ENCODE measurements at regions not wholly inside any gene's neighbourhood (a gene's known extent, or its start where the extent isn't known, plus 50 kb on each side); places are given as distances from the start of the nearest gene placed in this dataset.
"Not testable (repeated sequence)": the region's sequence is repeated elsewhere in the genome, so short reads cannot be mapped to it uniquely, and the experiment has no call there.

GRCh38 chr11:38640854-38641253 lies 2042.8 kb upstream of the RAG2 start:
- H3F3A ChIP-seq (ENCODE audit: insufficient read depth) = no peaks in the 10 kb centered on the region
- no peaks in the 10 kb centered on the region for H3K9me2 ChIP-seq (ENCODE audit: insufficient read depth)
- H3K36me3 ChIP-seq (ENCODE audit: low read depth) = no peaks in the 10 kb centered on the region
- no peak overlapping the region for H3K4me3 ChIP-seq
- H2AFZ ChIP-seq = no peak overlapping the region
- H3K27me3 ChIP-seq (replicated peaks; ENCODE audit: insufficient read depth) = no peaks in the 10 kb centered on the region
- no peak overlapping the region for H3K4me2 ChIP-seq (ENCODE audit: unreplicated experiment)
- no peak overlapping the region for H3K9ac ChIP-seq
- no peaks in the 10 kb centered on the region for H4K20me1 ChIP-seq (ENCODE audit: insufficient read depth)
- TF ChIP-seq EZH2 (IDR thresholded peaks at IDR 0.05; ENCODE audit: insufficient read depth, poor library complexity, severe bottlenecking) (no peak), EZH2phosphoT487 (IDR thresholded peaks at IDR 0.05; ENCODE audit: insufficient read depth, low read depth) (no peak)
- no peaks in the 10 kb centered on the region for H3K4me1 ChIP-seq (ENCODE audit: insufficient read depth)
- no peak for DNase-seq
- 15% methylated on average over 1 of the region's 1 CpG for WGBS, 2 experiments (ENCODE audit: low coverage in 1 of 2, low lambda C conversion rate in 2 of 2, missing lambda C conversion rate in 2 of 2)
- in situ Hi-C loops (cut with MboI) = no loop called here
- H3K9me3 ChIP-seq (ENCODE audit: low read depth) = no peaks in the 10 kb centered on the region
- H3K27ac ChIP-seq = no peak overlapping the region
- no peaks in the 10 kb centered on the region for H3K79me2 ChIP-seq (ENCODE audit: insufficient read depth)

- Histone ChIP-seq H3K4me3 (no peak overlapping the region), H3F3A (ENCODE audit: insufficient read depth) (no peaks in the 10 kb centered on the region), H3K4me2 (ENCODE audit: unreplicated experiment) (no peak overlapping the region), H2AFZ (no peak overlapping the region), H3K27me3 (replicated peaks; ENCODE audit: insufficient read depth) (no peaks in the 10 kb centered on the region), H3K9me3 (ENCODE audit: low read depth) (no peaks in the 10 kb centered on the region), H3K79me2 (ENCODE audit: insufficient read depth) (no peaks in the 10 kb centered on the region), H3K9me2 (ENCODE audit: insufficient read depth) (no peaks in the 10 kb centered on the region), H3K36me3 (ENCODE audit: low read depth) (no peaks in the 10 kb centered on the region), H3K4me1 (ENCODE audit: insufficient read depth) (no peaks in the 10 kb centered on the region), H4K20me1 (ENCODE audit: insufficient read depth) (no peaks in the 10 kb centered on the region), H3K27ac (no peak overlapping the region), H3K9ac (no peak overlapping the region)
- TF ChIP-seq EZH2phosphoT487 (IDR thresholded peaks at IDR 0.05; ENCODE audit: insufficient read depth, low read depth) = no peak
- no peak for TF ChIP-seq EZH2 (IDR thresholded peaks at IDR 0.05; ENCODE audit: insufficient read depth, poor library complexity, severe bottlenecking)
- in situ Hi-C loops (cut with MboI) = no loop called here
- DNase-seq = no peak
Observed at GRCh38 chr11:38612701-38613100, 2014.7 kb upstream of the RAG2 start.

DNA sequence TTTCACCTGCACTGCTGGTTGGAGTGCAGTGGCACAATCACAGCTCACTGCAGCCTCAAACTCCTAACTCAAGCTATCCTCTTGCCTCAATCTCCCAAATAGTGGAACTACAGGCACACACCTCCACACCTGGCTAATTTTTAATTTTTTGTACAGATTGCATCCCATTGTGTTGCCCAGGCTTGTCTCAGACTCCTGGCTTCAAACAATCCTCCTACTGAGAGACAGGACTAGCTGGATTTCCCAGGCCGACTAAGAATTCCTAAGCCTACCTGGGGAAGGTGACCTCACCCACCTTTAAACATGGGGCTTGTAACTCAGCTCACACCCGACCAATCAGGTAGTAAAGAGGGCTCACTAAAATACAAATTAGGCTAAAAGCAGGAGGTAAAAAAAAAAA lies 2003.3 kb upstream of the RAG2 start:
- 11 to 12% methylated on average over 2 of the region's 2 CpGs for WGBS, 2 experiments (ENCODE audit: low coverage in 1 of 2, low lambda C conversion rate in 2 of 2, missing lambda C conversion rate in 2 of 2)

DNA sequence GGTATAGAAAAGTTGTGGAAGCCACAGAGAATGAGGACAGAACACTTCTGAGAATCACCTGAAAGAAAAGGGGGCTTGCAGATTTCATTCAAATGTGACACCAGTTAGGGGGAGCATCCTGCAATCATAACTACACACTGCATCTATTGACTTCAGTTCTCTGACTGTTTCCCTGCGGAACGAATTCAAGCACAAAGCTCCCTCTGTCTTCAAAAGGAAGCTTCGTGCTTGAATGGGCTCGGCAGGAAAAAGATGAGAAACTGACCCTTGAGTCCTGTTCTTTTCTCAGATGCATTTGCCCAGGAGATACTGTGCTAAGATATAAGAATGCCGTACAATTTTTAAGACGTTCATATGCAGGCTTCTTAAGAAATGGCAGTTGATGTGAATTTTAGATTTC lies 2000.4 kb upstream of the RAG2 start:
- Histone ChIP-seq H4K20me1 (ENCODE audit: insufficient read depth) (no peaks in the 10 kb centered on the region), H3K79me2 (ENCODE audit: insufficient read depth) (no peaks in the 10 kb centered on the region), H3K27ac (no peak overlapping the region), H3K9me2 (ENCODE audit: insufficient read depth) (no peaks in the 10 kb centered on the region), H3K9me3 (ENCODE audit: low read depth) (no peaks in the 10 kb centered on the region), H3K9ac (no peak overlapping the region), H3K4me2 (ENCODE audit: unreplicated experiment) (no peak overlapping the region), H3F3A (ENCODE audit: insufficient read depth) (no peaks in the 10 kb centered on the region), H2AFZ (no peak overlapping the region), H3K4me3 (no peak overlapping the region), H3K27me3 (replicated peaks; ENCODE audit: insufficient read depth) (no peaks in the 10 kb centered on the region), H3K4me1 (ENCODE audit: insufficient read depth) (no peaks in the 10 kb centered on the region), H3K36me3 (ENCODE audit: low read depth) (no peaks in the 10 kb centered on the region)
- no peak for DNase-seq
- 33 to 37% methylated on average over 6 of the region's 6 CpGs for WGBS, 2 experiments (ENCODE audit: low coverage in 1 of 2, low lambda C conversion rate in 2 of 2, missing lambda C conversion rate in 2 of 2)
- in situ Hi-C loops (cut with MboI) = no loop called here
- TF ChIP-seq EZH2phosphoT487 (IDR thresholded peaks at IDR 0.05; ENCODE audit: insufficient read depth, low read depth) (no peak), EZH2 (IDR thresholded peaks at IDR 0.05; ENCODE audit: insufficient read depth, poor library complexity, severe bottlenecking) (no peak)

More for the DNA sequence above, 2003.3 kb upstream of the RAG2 start:
- H3F3A ChIP-seq (ENCODE audit: insufficient read depth); H3K36me3 ChIP-seq (ENCODE audit: low read depth); H3K27ac ChIP-seq; H3K27me3 ChIP-seq (replicated peaks; ENCODE audit: insufficient read depth); H4K20me1 ChIP-seq (ENCODE audit: insufficient read depth); H3K9me3 ChIP-seq (ENCODE audit: low read depth); H3K4me1 ChIP-seq (ENCODE audit: insufficient read depth); H2AFZ ChIP-seq; H3K9ac ChIP-seq; in situ Hi-C loops (cut with MboI); H3K79me2 ChIP-seq (ENCODE audit: insufficient read depth); H3K4me2 ChIP-seq (ENCODE audit: unreplicated experiment); H3K9me2 ChIP-seq (ENCODE audit: insufficient read depth); H3K4me3 ChIP-seq; DNase-seq: not testable (repeated sequence)

- H3K79me2 ChIP-seq (ENCODE audit: insufficient read depth); in situ Hi-C loops (cut with MboI); H3K36me3 ChIP-seq (ENCODE audit: low read depth); H3K27me3 ChIP-seq (replicated peaks; ENCODE audit: insufficient read depth); H3K9me3 ChIP-seq (ENCODE audit: low read depth); H3K4me2 ChIP-seq (ENCODE audit: unreplicated experiment); H4K20me1 ChIP-seq (ENCODE audit: insufficient read depth); DNase-seq; H2AFZ ChIP-seq; H3K27ac ChIP-seq; H3F3A ChIP-seq (ENCODE audit: insufficient read depth); H3K9me2 ChIP-seq (ENCODE audit: insufficient read depth); H3K4me3 ChIP-seq; H3K4me1 ChIP-seq (ENCODE audit: insufficient read depth); H3K9ac ChIP-seq: not testable (repeated sequence)
- 38 to 40% methylated on average over 13 of the region's 13 CpGs for WGBS, 2 experiments (ENCODE audit: low coverage in 1 of 2, low lambda C conversion rate in 2 of 2, missing lambda C conversion rate in 2 of 2)
Observed at GRCh38 chr11:38595359-38596016, 1997.5 kb upstream of the RAG2 start.

Data from GM23248 (cell line).